Loucy (cell line): ENCODE measurements at regions not wholly inside any gene's neighbourhood (a gene's known extent, or its start where the extent isn't known, plus 50 kb on each side); places are given as distances from the start of the nearest gene placed in this dataset.

ENCODE experiments used
- EZH2phosphoT487 ChIP-seq: fragments of 200-600 bp; IDR thresholded peaks from 2 replicates; pipeline ENCODE4 v1.6.1; 2018; ENCODE audit warnings: antibody characterized with exemption, mild to moderate bottlenecking, moderate library complexity, borderline replicate concordance
- TF ChIP-seq, protein P1 (sequence below): fragments of 200-600 bp; sonication (generic); conservative IDR thresholded peaks from 2 replicates; pipeline ENCODE4 v1.5.1; 2014; ENCODE audit warnings: mild to moderate bottlenecking, antibody characterized with exemption, low read length

DNA sequence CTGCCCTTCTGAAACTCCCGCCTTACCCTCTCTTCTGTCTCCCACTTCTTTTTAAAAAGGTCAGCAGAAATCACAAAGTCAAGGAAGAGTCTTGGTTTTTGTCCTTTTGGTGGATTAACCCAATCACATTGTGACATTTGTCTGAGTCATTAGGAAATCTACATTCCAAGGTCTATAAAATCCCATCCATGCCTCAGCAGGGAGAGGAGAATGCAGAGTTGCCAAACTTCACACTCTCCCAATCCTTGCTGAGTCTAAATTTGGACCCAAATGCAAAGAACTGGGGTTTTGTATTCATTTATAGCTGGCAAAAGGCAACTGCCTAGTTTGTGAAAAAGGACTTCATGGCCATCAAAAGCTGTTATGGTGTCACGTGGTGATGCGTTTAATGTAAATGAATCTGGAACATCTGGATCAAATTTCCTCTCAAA is 67.9 kb downstream of the TMEM30B start:
- TF ChIP-seq, protein P1, sequence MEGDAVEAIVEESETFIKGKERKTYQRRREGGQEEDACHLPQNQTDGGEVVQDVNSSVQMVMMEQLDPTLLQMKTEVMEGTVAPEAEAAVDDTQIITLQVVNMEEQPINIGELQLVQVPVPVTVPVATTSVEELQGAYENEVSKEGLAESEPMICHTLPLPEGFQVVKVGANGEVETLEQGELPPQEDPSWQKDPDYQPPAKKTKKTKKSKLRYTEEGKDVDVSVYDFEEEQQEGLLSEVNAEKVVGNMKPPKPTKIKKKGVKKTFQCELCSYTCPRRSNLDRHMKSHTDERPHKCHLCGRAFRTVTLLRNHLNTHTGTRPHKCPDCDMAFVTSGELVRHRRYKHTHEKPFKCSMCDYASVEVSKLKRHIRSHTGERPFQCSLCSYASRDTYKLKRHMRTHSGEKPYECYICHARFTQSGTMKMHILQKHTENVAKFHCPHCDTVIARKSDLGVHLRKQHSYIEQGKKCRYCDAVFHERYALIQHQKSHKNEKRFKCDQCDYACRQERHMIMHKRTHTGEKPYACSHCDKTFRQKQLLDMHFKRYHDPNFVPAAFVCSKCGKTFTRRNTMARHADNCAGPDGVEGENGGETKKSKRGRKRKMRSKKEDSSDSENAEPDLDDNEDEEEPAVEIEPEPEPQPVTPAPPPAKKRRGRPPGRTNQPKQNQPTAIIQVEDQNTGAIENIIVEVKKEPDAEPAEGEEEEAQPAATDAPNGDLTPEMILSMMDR = no peak
- no peak for TF ChIP-seq EZH2phosphoT487
